Astrocyte (in vitro differentiated cells and primary cell): ENCODE measurements at regions not wholly inside any gene's neighbourhood (a gene's known extent, or its start where the extent isn't known, plus 50 kb on each side); places are given as distances from the start of the nearest gene placed in this dataset.

Experiments
- DNase-seq: peaks from one replicate; pipeline ENCODE4 v3.0.0-alpha.2; 2010; ENCODE audit warnings: low read depth
- FAIRE-seq: peaks from 2 replicates; lab custom pipeline; 2011; peaks lifted over from hg19 to GRCh38; lab: Jason Lieb, UNC
- H2AFZ ChIP-seq: 2 replicates; pipeline ENCODE4 v1.6.0; 2012; ENCODE audit warnings: low read depth, low read length, inconsistent platforms
- H3K27ac ChIP-seq: 2 replicates; pipeline ENCODE4 v1.5.1; 2011; ENCODE audit warnings: low read depth, low read length, inconsistent platforms
- H3K27me3 ChIP-seq: 2 replicates; pipeline ENCODE4 v1.6.0; 2011; ENCODE audit warnings: low read length, inconsistent platforms; ENCODE audit not compliant: insufficient read depth
- H3K36me3 ChIP-seq: 2 replicates; pipeline ENCODE4 v1.5.1; 2011; ENCODE audit warnings: low read length, inconsistent platforms; ENCODE audit not compliant: insufficient read depth
- H3K4me1 ChIP-seq: 2 replicates; pipeline ENCODE4 v1.5.1; 2011; ENCODE audit warnings: low read length, inconsistent platforms; ENCODE audit not compliant: insufficient read depth
- H3K4me2 ChIP-seq: 2 replicates; pipeline ENCODE4 v1.6.0; 2012; ENCODE audit warnings: low read length, inconsistent platforms
- H3K4me3 ChIP-seq: 2 replicates; pipeline ENCODE4 v1.5.1; 2011; ENCODE audit warnings: low read depth, mild to moderate bottlenecking, low read length, inconsistent platforms; ENCODE audit not compliant: insufficient read depth
- H3K79me2 ChIP-seq: 2 replicates; pipeline ENCODE4 v1.6.0; 2012; ENCODE audit warnings: mild to moderate bottlenecking, low read length, inconsistent platforms; ENCODE audit not compliant: insufficient read depth
- H3K9ac ChIP-seq: 2 replicates; pipeline ENCODE4 v1.6.0; 2012; ENCODE audit warnings: mild to moderate bottlenecking, low read length, inconsistent platforms
- H3K9me3 ChIP-seq: 2 replicates; pipeline ENCODE4 v1.5.1; 2012; ENCODE audit warnings: low read depth, mild to moderate bottlenecking, low read length, inconsistent platforms; ENCODE audit not compliant: insufficient read depth
- H4K20me1 ChIP-seq: 2 replicates; pipeline ENCODE4 v1.6.0; 2012; ENCODE audit warnings: low read length, inconsistent platforms; ENCODE audit not compliant: insufficient read depth
- H3K27ac Mint-ChIP-seq: one replicate; pipeline ENCODE4 v1.8.0; 2021; ENCODE audit warnings: mild to moderate bottlenecking, mixed read lengths; ENCODE audit not compliant: unreplicated experiment
- H3K27me3 Mint-ChIP-seq: one replicate; pipeline ENCODE4 v1.8.0; 2021; ENCODE audit warnings: low read depth, mixed read lengths; ENCODE audit not compliant: unreplicated experiment
- H3K36me3 Mint-ChIP-seq: one replicate; pipeline ENCODE4 v1.8.0; 2021; ENCODE audit warnings: low read depth, mixed read lengths; ENCODE audit not compliant: unreplicated experiment
- H3K4me1 Mint-ChIP-seq: one replicate; pipeline ENCODE4 v1.8.0; 2021; ENCODE audit warnings: low read depth, mixed read lengths; ENCODE audit not compliant: unreplicated experiment
- H3K4me3 Mint-ChIP-seq: one replicate; pipeline ENCODE4 v1.8.0; 2021; ENCODE audit warnings: mild to moderate bottlenecking, moderate library complexity, mixed read lengths; ENCODE audit not compliant: unreplicated experiment
- H3K9me3 Mint-ChIP-seq: one replicate; pipeline ENCODE4 v1.8.0; 2021; ENCODE audit warnings: mild to moderate bottlenecking, mixed read lengths; ENCODE audit not compliant: unreplicated experiment
- CTCF ChIP-seq: IDR thresholded peaks from 2 replicates; pipeline ENCODE4 v1.5.1; 2011; ENCODE audit warnings: low read depth, mild to moderate bottlenecking, inconsistent platforms, low read length, moderate library complexity; ENCODE audit not compliant: insufficient read depth
- EZH2 ChIP-seq: IDR thresholded peaks from 2 replicates; pipeline ENCODE4 v1.6.1; 2012; ENCODE audit warnings: mild to moderate bottlenecking, low read length, inconsistent platforms; ENCODE audit not compliant: insufficient read depth

GRCh38 chr2:182553483-182553882 lies 126.6 kb upstream of the PDE1A start:
- Histone ChIP-seq H2AFZ (no peak overlapping the region), H3K27me3 (no peaks in the 10 kb centered on the region), H3K4me2 (no peak overlapping the region), H3K4me3 (no peak overlapping the region), H3K9ac (no peak overlapping the region), H4K20me1 (no peaks in the 10 kb centered on the region), H3K4me1 (no peaks in the 10 kb centered on the region), H3K36me3 (no peaks in the 10 kb centered on the region), H3K27ac (no peak overlapping the region), H3K79me2 (no peaks in the 10 kb centered on the region), H3K9me3 (no peaks in the 10 kb centered on the region)
- no peak for DNase-seq
- H3K9me3 Mint-ChIP-seq, result no peaks in the 10 kb centered on the region
- TF ChIP-seq CTCF (no peak), EZH2 (no peak)
- no peak overlapping the region for H3K27ac Mint-ChIP-seq
- H3K4me3 Mint-ChIP-seq, result no peak overlapping the region
- H3K27me3 Mint-ChIP-seq, result no peaks in the 10 kb centered on the region
- peaks cover 3% of the 10 kb centered on the region for H3K4me1 Mint-ChIP-seq
- FAIRE-seq, result no peak
- H3K36me3 Mint-ChIP-seq, result no peaks in the 10 kb centered on the region

- no peaks in the 10 kb centered on the region for H3K36me3 ChIP-seq
- H3K4me1 ChIP-seq, result no peaks in the 10 kb centered on the region
- DNase-seq, result no peak
- Mint-ChIP-seq H3K27me3 (no peaks in the 10 kb centered on the region), H3K36me3 (no peaks in the 10 kb centered on the region), H3K9me3 (no peaks in the 10 kb centered on the region), H3K27ac (no peak overlapping the region), H3K4me3 (no peak overlapping the region), H3K4me1 (no peaks in the 10 kb centered on the region)
- no peak overlapping the region for H3K9ac ChIP-seq
- H4K20me1 ChIP-seq, result no peaks in the 10 kb centered on the region
- no peak for TF ChIP-seq EZH2
- TF ChIP-seq CTCF, result no peak
- no peak overlapping the region for H2AFZ ChIP-seq
- H3K9me3 ChIP-seq, result no peaks in the 10 kb centered on the region
- FAIRE-seq, result no peak
- no peak overlapping the region for H3K4me3 ChIP-seq
- H3K79me2 ChIP-seq, result no peaks in the 10 kb centered on the region
- H3K27me3 ChIP-seq, result no peaks in the 10 kb centered on the region
- H3K4me2 ChIP-seq, result no peak overlapping the region
- H3K27ac ChIP-seq, result no peak overlapping the region
Observed at GRCh38 chr2:182554950-182555349, 128.1 kb upstream of the PDE1A start.

GRCh38 chr2:182558564-182558963 lies 131.7 kb upstream of the PDE1A start:
- H3K4me2 ChIP-seq, result no peak overlapping the region
- H3K4me3 ChIP-seq, result no peak overlapping the region
- no peaks in the 10 kb centered on the region for H3K36me3 Mint-ChIP-seq
- H3K4me1 Mint-ChIP-seq, result no peaks in the 10 kb centered on the region
- no peak for DNase-seq
- no peak overlapping the region for H3K4me3 Mint-ChIP-seq
- no peaks in the 10 kb centered on the region for H3K27me3 Mint-ChIP-seq
- H3K27me3 ChIP-seq, result no peaks in the 10 kb centered on the region
- H3K9me3 ChIP-seq, result no peaks in the 10 kb centered on the region
- no peak for FAIRE-seq
- no peaks in the 10 kb centered on the region for H4K20me1 ChIP-seq
- H3K4me1 ChIP-seq, result no peaks in the 10 kb centered on the region
- H3K9ac ChIP-seq, result no peak overlapping the region
- no peaks in the 10 kb centered on the region for H3K79me2 ChIP-seq
- no peaks in the 10 kb centered on the region for H3K36me3 ChIP-seq
- H2AFZ ChIP-seq, result no peak overlapping the region
- H3K27ac Mint-ChIP-seq, result no peak overlapping the region
- peaks cover 4% of the 10 kb centered on the region for H3K9me3 Mint-ChIP-seq
- no peak overlapping the region for H3K27ac ChIP-seq
- TF ChIP-seq EZH2, result no peak
- TF ChIP-seq CTCF, result no peak
